Progenitor cell of endocrine pancreas (in vitro differentiated cells): ENCODE measurements at regions not wholly inside any gene's neighbourhood (a gene's known extent, or its start where the extent isn't known, plus 50 kb on each side); places are given as distances from the start of the nearest gene placed in this dataset.

Experiments used
- DNase-seq: peaks from one replicate; pipeline ENCODE4 v3.0.0; 2021; ENCODE audit warnings: low spot score; ENCODE audit not compliant: unreplicated experiment
- H3K27ac Mint-ChIP-seq: 2 replicates; pipeline ENCODE4 v1.8.0; 2021; ENCODE audit warnings: mild to moderate bottlenecking, moderate library complexity, mixed read lengths
- H3K27me3 Mint-ChIP-seq: 2 replicates; pipeline ENCODE4 v1.8.0; 2021; ENCODE audit warnings: mixed read lengths
- H3K36me3 Mint-ChIP-seq: 2 replicates; pipeline ENCODE4 v1.8.0; 2022; ENCODE audit warnings: mixed read lengths; ENCODE audit not compliant: insufficient read depth
- H3K4me1 Mint-ChIP-seq: 2 replicates; pipeline ENCODE4 v1.8.0; 2021; ENCODE audit warnings: low read depth, mixed read lengths
- H3K4me3 Mint-ChIP-seq: 2 replicates; pipeline ENCODE4 v1.8.0; 2021; ENCODE audit warnings: low read depth, mild to moderate bottlenecking, moderate library complexity, mixed read lengths
- H3K9me3 Mint-ChIP-seq: 2 replicates; pipeline ENCODE4 v1.8.0; 2021; ENCODE audit warnings: low read depth, mixed read lengths
- CTCF ChIP-seq: fragments of 200-600 bp; sonication (generic); IDR thresholded peaks from one replicate; pipeline ENCODE4 v1.5.0; 2021; ENCODE audit warnings: antibody characterized with exemption, mild to moderate bottlenecking; ENCODE audit not compliant: unreplicated experiment

GRCh38 chr10:131750973-131751826 is 149.6 kb upstream of the PPP2R2D start:
- peaks cover 22% of the 10 kb centered on the region for H3K27me3 Mint-ChIP-seq
- no peaks in the 10 kb centered on the region for H3K36me3 Mint-ChIP-seq
- H3K9me3 Mint-ChIP-seq, result no peaks in the 10 kb centered on the region
- no peak overlapping the region for H3K4me3 Mint-ChIP-seq
- H3K4me1 Mint-ChIP-seq, result peaks cover 27% of the 10 kb centered on the region
- TF ChIP-seq CTCF, result no peak
- DNase-seq, result no peak
- H3K27ac Mint-ChIP-seq, result no peak overlapping the region

GRCh38 chr10:131751827-131752775 is 148.7 kb upstream of the PPP2R2D start:
- H3K4me1 Mint-ChIP-seq, result peaks cover 28% of the 10 kb centered on the region
- H3K9me3 Mint-ChIP-seq, result no peaks in the 10 kb centered on the region
- H3K27ac Mint-ChIP-seq, result no peak overlapping the region
- H3K36me3 Mint-ChIP-seq, result no peaks in the 10 kb centered on the region
- no peak for TF ChIP-seq CTCF
- DNase-seq, result no peak
- peaks cover 22% of the 10 kb centered on the region for H3K27me3 Mint-ChIP-seq
- no peak overlapping the region for H3K4me3 Mint-ChIP-seq

GRCh38 chr10:131753336-131753735 is 147.5 kb upstream of the PPP2R2D start:
- Mint-ChIP-seq H3K4me3 (no peak overlapping the region), H3K36me3 (no peaks in the 10 kb centered on the region), H3K9me3 (no peaks in the 10 kb centered on the region)

GRCh38 chr10:131755200-131755599 is 145.6 kb upstream of the PPP2R2D start:
- Mint-ChIP-seq H3K9me3 (no peaks in the 10 kb centered on the region), H3K27me3 (peaks cover 11% of the 10 kb centered on the region), H3K36me3 (no peaks in the 10 kb centered on the region), H3K4me1 (peaks cover 21% of the 10 kb centered on the region), H3K4me3 (no peak overlapping the region), H3K27ac (no peak overlapping the region)
- TF ChIP-seq CTCF, result no peak
- no peak for DNase-seq

More at GRCh38 chr10:131753336-131753735, 147.5 kb upstream of the PPP2R2D start:
- Mint-ChIP-seq H3K4me1 (peaks cover 28% of the 10 kb centered on the region), H3K27me3 (peaks cover 19% of the 10 kb centered on the region), H3K27ac (no peak overlapping the region)
- DNase-seq, result no peak
- TF ChIP-seq CTCF, result no peak
